D721Med (cell line): ENCODE measurements at regions not wholly inside any gene's neighbourhood (a gene's known extent, or its start where the extent isn't known, plus 50 kb on each side); places are given as distances from the start of the nearest gene placed in this dataset.

Source experiments
- DNase-seq: peaks from one replicate; pipeline ENCODE4 v3.0.0; 2011; ENCODE audit warnings: low spot score; ENCODE audit not compliant: insufficient read length
- FAIRE-seq: peaks from 2 replicates; lab custom pipeline; 2011; peaks lifted over from hg19 to GRCh38; lab: Jason Lieb, UNC
- CTCF ChIP-seq: IDR thresholded peaks from 2 replicates; pipeline ENCODE4 v1.5.1; 2012; ENCODE audit warnings: mild to moderate bottlenecking, control low read depth; ENCODE audit not compliant: insufficient read depth; ENCODE audit errors: missing control alignments

- DNase-seq (no peak), FAIRE-seq (no peak)
- no peak for TF ChIP-seq CTCF
Observed at GRCh38 chrX:120742946-120743665, 113.3 kb upstream of the C1GALT1C1 start.

- DNase-seq: no peak
- no peak for FAIRE-seq
- no peak for TF ChIP-seq CTCF
Observed at GRCh38 chrX:120741452-120741851, 111.6 kb upstream of the C1GALT1C1 start.

DNA sequence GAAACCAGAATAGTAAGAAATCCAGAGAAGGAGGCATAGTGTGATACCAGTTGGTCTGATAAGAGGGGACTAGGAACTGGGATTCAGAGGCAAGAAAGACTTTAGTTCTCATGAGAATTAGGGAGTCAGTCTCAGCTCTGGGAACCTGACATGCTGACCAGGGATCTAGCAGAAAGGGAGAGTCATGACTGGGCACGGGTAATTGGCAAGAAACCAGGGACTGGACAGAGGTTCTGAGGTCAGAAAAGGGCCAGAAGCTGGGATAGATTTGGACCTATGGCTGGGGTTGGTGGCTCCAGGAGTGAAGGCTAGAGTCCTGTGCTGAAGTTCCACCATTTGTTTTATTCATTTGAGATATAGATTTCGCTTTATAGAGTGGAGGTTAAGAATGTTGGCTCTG, 110.2 kb upstream of the C1GALT1C1 start:
- DNase-seq: no peak
- no peak for TF ChIP-seq CTCF
- no peak for FAIRE-seq

- DNase-seq (no peak), FAIRE-seq (no peak)
- TF ChIP-seq CTCF: no peak
Observed at GRCh38 chrX:120739300-120739699, 109.4 kb upstream of the C1GALT1C1 start.

DNA sequence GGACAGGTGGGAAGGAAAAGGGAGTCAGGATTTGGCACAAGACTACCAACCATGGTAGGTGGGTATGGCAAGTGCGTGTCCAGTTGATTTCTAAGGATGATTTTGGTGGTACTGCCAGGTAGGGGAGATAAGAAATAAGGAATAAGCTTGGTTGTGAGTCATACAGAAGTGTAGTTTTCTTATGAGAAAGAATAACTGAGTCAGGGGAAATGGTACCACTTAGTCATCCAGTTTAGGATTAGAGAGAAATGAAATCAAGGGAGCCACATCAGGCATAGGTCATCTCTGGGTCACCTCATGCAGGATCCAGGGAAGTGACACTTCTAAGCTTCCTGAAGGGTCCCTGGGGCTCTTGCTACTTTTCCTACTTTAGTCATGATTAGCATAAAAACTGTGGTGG, 107.1 kb upstream of the C1GALT1C1 start:
- no peak for DNase-seq
- TF ChIP-seq CTCF: no peak
- FAIRE-seq: no peak

DNA sequence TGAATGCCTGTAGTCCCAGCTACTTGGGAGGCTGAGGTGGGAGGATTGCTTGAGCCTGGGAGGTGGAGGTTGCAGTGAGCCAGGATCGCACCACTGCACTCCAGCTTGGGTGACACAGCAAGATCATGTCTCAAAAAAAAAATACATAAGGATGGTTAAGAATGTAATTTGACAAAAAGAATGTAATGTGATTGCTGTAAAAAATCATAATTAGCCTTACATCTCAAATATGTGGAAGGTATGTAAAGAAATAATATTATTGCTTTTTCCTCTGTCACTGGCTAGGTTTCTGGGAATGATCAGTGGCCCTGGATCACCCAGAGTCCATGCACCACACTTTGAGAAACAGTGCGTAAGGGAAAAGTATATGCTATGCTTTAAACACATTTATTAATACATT, 106.1 kb upstream of the C1GALT1C1 start:
- DNase-seq: no peak
- no peak for FAIRE-seq
- no peak for TF ChIP-seq CTCF

DNA sequence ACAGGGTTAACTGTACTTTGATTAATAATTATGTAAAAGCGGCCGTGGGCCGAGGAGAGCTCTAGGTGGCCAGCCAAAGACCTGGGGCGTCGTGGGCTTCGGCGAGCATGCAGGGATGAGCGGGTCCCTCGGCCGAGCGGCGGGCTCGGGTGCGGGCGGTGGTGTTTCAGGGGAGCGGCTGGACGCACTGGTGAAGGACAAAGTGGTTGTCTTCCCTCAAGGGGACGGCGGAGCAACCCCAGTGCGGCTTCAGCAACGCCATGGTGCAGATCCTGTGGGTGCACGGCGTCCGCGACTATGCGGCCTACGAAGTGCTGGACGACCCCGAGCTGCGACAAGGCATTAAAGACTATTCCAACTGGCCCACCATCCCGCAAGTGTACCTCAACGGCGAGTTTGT, 103.0 kb upstream of the C1GALT1C1 start:
- no peak for TF ChIP-seq CTCF
- DNase-seq: no peak
- FAIRE-seq: no peak
